ENCODE measurements at regions not wholly inside any gene's neighbourhood (a gene's known extent, or its start where the extent isn't known, plus 50 kb on each side); places are given as distances from the start of the nearest gene placed in this dataset.
"Not testable (repeated sequence)": the region's sequence is repeated elsewhere in the genome, so short reads cannot be mapped to it uniquely, and the experiment has no call there.

DNA sequence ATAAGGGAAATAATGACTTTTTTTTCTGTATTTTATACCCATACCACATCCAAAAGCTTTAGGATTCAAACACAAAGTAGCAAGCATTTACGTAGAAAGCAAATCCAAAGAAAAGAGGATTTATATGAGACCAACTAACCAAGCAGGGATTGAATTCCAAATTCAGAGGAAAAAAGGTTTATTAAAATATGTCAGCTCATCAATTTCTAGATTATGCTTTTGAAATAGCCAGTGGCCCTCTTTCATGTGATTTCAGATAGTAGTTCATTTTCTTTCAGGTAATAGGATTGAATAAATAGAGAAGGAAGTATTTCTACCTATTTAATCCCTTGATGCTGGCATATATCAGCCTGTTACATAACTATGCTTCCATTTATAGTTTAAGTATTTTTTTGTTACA lies 1392.7 kb downstream of the KHDRBS2 start:
- CTCF ChIA-PET; H3K27ac Mint-ChIP-seq (ENCODE audit: unreplicated experiment); H3K4me3 Mint-ChIP-seq (ENCODE audit: low read depth, unreplicated experiment); H3K27me3 Mint-ChIP-seq (ENCODE audit: unreplicated experiment); BruUV-seq (replicated peaks); intact Hi-C loops (cut with micrococcal nuclease; ENCODE audit: unreplicated experiment); H3K4me1 Mint-ChIP-seq (ENCODE audit: low read depth, unreplicated experiment); DNase-seq; H3K36me3 Mint-ChIP-seq (ENCODE audit: insufficient read depth, unreplicated experiment): not testable (repeated sequence)
- H3K9me3 Mint-ChIP-seq (ENCODE audit: low read depth, unreplicated experiment): peaks cover 14% of the 10 kb centered on the region

DNA sequence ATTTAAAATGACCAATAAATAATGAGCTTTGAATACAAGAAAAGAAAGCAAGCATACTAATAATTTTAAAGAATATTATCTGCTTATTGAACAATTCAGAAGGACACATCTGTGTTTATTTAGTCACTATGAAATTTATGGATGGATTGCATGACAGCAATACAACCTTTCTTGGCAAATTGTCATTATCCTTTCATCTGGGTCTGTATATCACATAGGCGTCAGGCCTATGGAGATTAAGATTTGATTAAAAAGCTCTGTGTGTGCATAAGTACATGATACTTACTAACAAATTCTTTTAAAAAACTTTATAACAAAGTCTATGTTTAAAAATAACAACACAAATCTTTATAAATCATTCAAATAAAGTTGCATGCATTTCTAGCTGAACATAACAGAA lies 1394.4 kb downstream of the KHDRBS2 start:
- Mint-ChIP-seq H3K4me1 (ENCODE audit: low read depth, unreplicated experiment) (no peaks in the 10 kb centered on the region), H3K27ac (ENCODE audit: unreplicated experiment) (no peak overlapping the region), H3K36me3 (ENCODE audit: insufficient read depth, unreplicated experiment) (no peaks in the 10 kb centered on the region), H3K9me3 (ENCODE audit: low read depth, unreplicated experiment) (peaks cover 14% of the 10 kb centered on the region), H3K4me3 (ENCODE audit: low read depth, unreplicated experiment) (no peak overlapping the region), H3K27me3 (ENCODE audit: unreplicated experiment) (no peaks in the 10 kb centered on the region)
- TF ChIP-seq, protein P1, sequence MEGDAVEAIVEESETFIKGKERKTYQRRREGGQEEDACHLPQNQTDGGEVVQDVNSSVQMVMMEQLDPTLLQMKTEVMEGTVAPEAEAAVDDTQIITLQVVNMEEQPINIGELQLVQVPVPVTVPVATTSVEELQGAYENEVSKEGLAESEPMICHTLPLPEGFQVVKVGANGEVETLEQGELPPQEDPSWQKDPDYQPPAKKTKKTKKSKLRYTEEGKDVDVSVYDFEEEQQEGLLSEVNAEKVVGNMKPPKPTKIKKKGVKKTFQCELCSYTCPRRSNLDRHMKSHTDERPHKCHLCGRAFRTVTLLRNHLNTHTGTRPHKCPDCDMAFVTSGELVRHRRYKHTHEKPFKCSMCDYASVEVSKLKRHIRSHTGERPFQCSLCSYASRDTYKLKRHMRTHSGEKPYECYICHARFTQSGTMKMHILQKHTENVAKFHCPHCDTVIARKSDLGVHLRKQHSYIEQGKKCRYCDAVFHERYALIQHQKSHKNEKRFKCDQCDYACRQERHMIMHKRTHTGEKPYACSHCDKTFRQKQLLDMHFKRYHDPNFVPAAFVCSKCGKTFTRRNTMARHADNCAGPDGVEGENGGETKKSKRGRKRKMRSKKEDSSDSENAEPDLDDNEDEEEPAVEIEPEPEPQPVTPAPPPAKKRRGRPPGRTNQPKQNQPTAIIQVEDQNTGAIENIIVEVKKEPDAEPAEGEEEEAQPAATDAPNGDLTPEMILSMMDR (IDR thresholded peaks at IDR 0.05; ENCODE audit: unreplicated experiment): no peak
- no peak for DNase-seq
- intact Hi-C loops (cut with micrococcal nuclease; ENCODE audit: unreplicated experiment): no loop called here
- no TSS peak for BruUV-seq (replicated peaks)
- CTCF ChIA-PET: no interaction called here

DNA sequence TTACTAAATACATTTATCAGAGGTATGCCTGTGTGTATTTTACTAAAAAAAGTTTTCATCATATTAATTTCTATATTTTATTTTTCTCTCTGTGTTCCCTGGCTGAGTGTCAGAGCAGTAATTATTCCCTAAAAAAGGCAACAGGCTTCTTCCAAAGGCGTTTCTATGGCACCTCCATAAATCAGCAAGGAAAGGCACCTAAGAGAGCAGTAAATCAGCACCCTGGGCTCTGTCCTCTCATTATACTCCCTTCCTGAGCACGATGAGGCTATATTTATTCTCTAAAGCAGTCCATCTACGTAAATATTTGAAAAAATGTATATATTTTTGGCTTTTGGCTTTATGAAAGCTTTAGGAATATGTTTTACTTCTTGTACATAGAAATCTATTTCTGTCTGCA lies 1408.6 kb downstream of the KHDRBS2 start:
- H3K4me3 Mint-ChIP-seq (ENCODE audit: low read depth, unreplicated experiment); BruUV-seq (replicated peaks); CTCF ChIA-PET; H3K27ac Mint-ChIP-seq (ENCODE audit: unreplicated experiment); H3K4me1 Mint-ChIP-seq (ENCODE audit: low read depth, unreplicated experiment); H3K36me3 Mint-ChIP-seq (ENCODE audit: insufficient read depth, unreplicated experiment); H3K27me3 Mint-ChIP-seq (ENCODE audit: unreplicated experiment); DNase-seq; intact Hi-C loops (cut with micrococcal nuclease; ENCODE audit: unreplicated experiment): not testable (repeated sequence)
- H3K9me3 Mint-ChIP-seq (ENCODE audit: low read depth, unreplicated experiment): peaks cover 13% of the 10 kb centered on the region

DNA sequence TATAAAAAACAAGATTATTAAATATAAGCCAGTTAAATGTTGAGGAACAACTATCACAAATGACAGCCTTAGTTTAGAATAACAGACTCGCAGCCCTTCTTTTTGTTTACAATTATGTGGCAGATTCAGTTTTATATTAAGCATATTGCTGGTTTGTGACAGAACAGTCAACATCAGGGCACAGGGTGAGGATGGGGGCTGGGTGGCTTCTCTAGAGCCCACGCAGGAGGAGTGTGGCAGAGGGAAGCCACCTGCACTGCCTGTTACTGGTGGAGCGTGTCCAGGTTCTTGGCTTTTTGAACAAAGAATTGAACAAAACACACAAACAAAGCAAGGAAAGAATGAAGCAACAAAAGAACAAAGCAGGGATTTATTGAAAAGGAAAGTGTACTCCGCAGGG lies 1415.2 kb downstream of the KHDRBS2 start:
- H3K36me3 Mint-ChIP-seq (ENCODE audit: insufficient read depth, unreplicated experiment); intact Hi-C loops (cut with micrococcal nuclease; ENCODE audit: unreplicated experiment); H3K4me3 Mint-ChIP-seq (ENCODE audit: low read depth, unreplicated experiment); CTCF ChIA-PET; DNase-seq; H3K27me3 Mint-ChIP-seq (ENCODE audit: unreplicated experiment); H3K4me1 Mint-ChIP-seq (ENCODE audit: low read depth, unreplicated experiment); BruUV-seq (replicated peaks); H3K27ac Mint-ChIP-seq (ENCODE audit: unreplicated experiment): not testable (repeated sequence)
- H3K9me3 Mint-ChIP-seq (ENCODE audit: low read depth, unreplicated experiment): peaks cover 20% of the 10 kb centered on the region

DNA sequence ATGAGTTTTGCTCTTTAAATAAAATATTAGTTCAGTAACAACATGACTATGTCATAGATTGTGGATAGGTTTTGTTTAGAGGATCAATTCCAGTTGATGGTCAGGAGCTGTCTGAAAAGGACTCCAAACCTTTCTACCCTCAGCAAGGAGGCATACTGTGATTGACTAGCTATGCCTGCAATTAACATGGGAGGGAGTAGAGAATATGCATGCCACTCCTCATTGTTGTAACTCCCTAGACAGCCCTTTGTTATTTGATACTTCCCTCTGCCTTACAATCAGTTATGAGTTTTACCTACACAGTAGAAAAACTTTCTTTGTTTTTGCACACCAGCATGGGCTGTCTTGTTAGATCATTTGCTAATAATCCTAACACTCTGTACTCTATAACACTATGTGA lies 1418.5 kb downstream of the KHDRBS2 start:
- no peak for DNase-seq
- Mint-ChIP-seq H3K36me3 (ENCODE audit: insufficient read depth, unreplicated experiment) (no peaks in the 10 kb centered on the region), H3K4me3 (ENCODE audit: low read depth, unreplicated experiment) (no peak overlapping the region), H3K9me3 (ENCODE audit: low read depth, unreplicated experiment) (peaks cover 11% of the 10 kb centered on the region), H3K4me1 (ENCODE audit: low read depth, unreplicated experiment) (no peaks in the 10 kb centered on the region), H3K27me3 (ENCODE audit: unreplicated experiment) (no peaks in the 10 kb centered on the region), H3K27ac (ENCODE audit: unreplicated experiment) (no peak overlapping the region)
- intact Hi-C loops (cut with micrococcal nuclease; ENCODE audit: unreplicated experiment): no loop called here
- no TSS peak for BruUV-seq (replicated peaks)
- CTCF ChIA-PET: no interaction called here
- TF ChIP-seq, protein P1 (IDR thresholded peaks at IDR 0.05; ENCODE audit: unreplicated experiment): no peak

DNA sequence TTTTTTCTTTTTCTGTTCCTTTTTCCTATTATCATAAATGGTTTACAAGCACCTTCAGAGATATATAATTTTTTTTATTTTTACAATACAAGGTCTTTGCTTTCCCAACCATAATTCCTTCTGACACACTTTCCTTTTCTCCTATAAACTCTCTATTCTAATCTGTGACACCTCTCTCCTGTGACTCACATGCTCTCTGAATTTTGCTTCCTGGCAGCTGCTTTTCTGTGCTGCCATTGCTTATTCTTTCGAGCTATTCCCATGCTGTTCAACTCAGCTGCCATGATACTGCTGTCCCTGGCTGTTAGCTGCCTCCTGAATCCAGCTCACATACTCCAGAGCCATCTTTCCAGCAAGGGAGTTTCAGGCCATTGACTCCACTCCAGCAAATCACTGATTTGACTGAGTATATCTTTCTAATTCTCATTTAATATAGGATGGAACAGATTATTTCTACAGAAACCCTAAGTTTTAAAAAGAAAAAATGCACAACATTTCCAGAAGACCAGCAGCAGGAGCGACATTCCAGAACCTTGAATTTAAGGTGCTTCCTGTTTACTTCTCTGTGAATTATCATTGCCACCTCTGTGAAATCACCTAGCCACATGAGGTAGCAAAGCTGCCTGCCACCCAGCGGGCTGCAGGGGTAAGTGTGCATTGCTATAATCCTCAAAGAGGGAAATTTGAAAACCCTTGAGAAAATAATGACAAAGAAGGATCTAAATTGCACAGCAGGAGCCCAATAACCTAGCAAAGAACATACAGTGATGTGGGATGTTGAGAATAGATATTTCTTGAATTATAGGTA lies 1442.6 kb downstream of the KHDRBS2 start:
- CTCF ChIA-PET: not testable (repeated sequence)

DNA sequence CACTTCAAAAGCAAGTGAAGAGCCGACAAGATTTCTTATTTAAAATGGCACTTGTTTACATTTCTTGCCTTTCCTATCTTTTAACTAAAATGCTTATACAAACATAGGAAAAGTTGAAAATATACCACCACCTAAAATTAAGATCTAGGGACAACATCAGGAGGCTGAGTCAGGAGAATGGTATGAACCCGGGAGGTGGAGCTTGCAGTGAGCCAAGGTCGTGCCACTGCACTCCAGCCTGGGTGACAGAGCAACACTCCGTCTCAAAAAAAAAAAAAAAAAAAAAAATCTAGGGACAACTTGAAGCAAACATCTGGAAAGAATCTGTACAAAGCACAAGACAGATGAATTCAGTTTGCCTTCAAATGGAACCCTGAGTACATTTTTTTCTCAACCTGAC lies 1455.3 kb downstream of the KHDRBS2 start:
- H3K27ac Mint-ChIP-seq (ENCODE audit: unreplicated experiment); H3K9me3 Mint-ChIP-seq (ENCODE audit: low read depth, unreplicated experiment): not testable (repeated sequence)

More for the DNA sequence above, 1442.6 kb downstream of the KHDRBS2 start:
- DNase-seq; H3K36me3 Mint-ChIP-seq (ENCODE audit: insufficient read depth, unreplicated experiment); H3K4me3 Mint-ChIP-seq (ENCODE audit: low read depth, unreplicated experiment); intact Hi-C loops (cut with micrococcal nuclease; ENCODE audit: unreplicated experiment); BruUV-seq (replicated peaks); H3K27me3 Mint-ChIP-seq (ENCODE audit: unreplicated experiment); H3K4me1 Mint-ChIP-seq (ENCODE audit: low read depth, unreplicated experiment): not testable (repeated sequence)
- Mint-ChIP-seq H3K9me3 (ENCODE audit: low read depth, unreplicated experiment) (peaks cover 13% of the 10 kb centered on the region), H3K27ac (ENCODE audit: unreplicated experiment) (peak overlapping the region; percentile 31)

DNA sequence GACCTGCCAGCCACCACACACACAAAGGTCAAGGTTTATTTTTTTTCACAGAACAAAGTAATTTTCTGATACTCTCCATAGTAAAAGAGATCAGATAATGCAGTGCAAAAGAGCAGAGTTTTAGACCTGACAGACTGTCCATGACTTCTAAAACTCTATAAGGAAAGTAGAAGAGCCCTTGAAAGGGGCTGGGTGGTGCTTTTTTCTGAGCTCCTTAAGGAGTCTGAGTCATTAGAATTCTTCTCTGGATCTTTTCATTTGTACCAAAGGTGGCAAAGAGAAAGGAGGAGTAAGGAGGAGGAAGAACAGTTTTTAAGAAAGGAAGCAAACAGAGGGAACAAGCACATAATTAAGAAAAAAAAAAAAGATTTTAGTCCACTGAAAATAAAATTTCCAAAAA lies 1463.4 kb downstream of the KHDRBS2 start:
- intact Hi-C loops (cut with micrococcal nuclease; ENCODE audit: unreplicated experiment); H3K36me3 Mint-ChIP-seq (ENCODE audit: insufficient read depth, unreplicated experiment); DNase-seq; BruUV-seq (replicated peaks); H3K4me1 Mint-ChIP-seq (ENCODE audit: low read depth, unreplicated experiment); H3K27ac Mint-ChIP-seq (ENCODE audit: unreplicated experiment); H3K9me3 Mint-ChIP-seq (ENCODE audit: low read depth, unreplicated experiment); CTCF ChIA-PET; H3K27me3 Mint-ChIP-seq (ENCODE audit: unreplicated experiment); H3K4me3 Mint-ChIP-seq (ENCODE audit: low read depth, unreplicated experiment): not testable (repeated sequence)

More for the DNA sequence above, 1455.3 kb downstream of the KHDRBS2 start:
- CTCF ChIA-PET; BruUV-seq (replicated peaks); H3K27me3 Mint-ChIP-seq (ENCODE audit: unreplicated experiment); intact Hi-C loops (cut with micrococcal nuclease; ENCODE audit: unreplicated experiment); H3K4me1 Mint-ChIP-seq (ENCODE audit: low read depth, unreplicated experiment); H3K36me3 Mint-ChIP-seq (ENCODE audit: insufficient read depth, unreplicated experiment); H3K4me3 Mint-ChIP-seq (ENCODE audit: low read depth, unreplicated experiment); DNase-seq: not testable (repeated sequence)

DNA sequence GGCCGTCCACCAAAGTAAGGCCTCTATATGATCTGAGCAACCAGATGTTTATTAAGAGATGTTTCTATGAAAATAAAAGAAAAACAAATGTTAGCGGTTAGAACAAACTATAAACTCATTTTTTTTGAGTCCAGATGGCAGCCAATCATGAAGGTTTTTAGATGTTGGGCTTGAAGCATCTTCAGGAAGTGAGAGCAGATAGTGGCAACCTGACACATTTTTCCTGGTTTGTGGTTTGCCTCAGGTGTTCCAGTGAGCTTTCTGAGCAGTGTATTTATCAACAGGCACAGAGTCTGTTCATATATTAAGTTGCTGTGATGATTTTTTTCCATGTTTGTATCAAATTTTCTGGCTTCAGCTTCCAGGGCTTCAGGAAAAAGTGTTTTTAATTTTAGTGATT lies 1468.0 kb downstream of the KHDRBS2 start:
- H3K36me3 Mint-ChIP-seq (ENCODE audit: insufficient read depth, unreplicated experiment); CTCF ChIA-PET: not testable (repeated sequence)

More for the DNA sequence above, 1468.0 kb downstream of the KHDRBS2 start:
- H3K27ac Mint-ChIP-seq (ENCODE audit: unreplicated experiment); H3K4me1 Mint-ChIP-seq (ENCODE audit: low read depth, unreplicated experiment); intact Hi-C loops (cut with micrococcal nuclease; ENCODE audit: unreplicated experiment); BruUV-seq (replicated peaks); H3K27me3 Mint-ChIP-seq (ENCODE audit: unreplicated experiment); H3K4me3 Mint-ChIP-seq (ENCODE audit: low read depth, unreplicated experiment); DNase-seq; H3K9me3 Mint-ChIP-seq (ENCODE audit: low read depth, unreplicated experiment): not testable (repeated sequence)
